NCI-H2029 (cell line): ENCODE measurements at regions not wholly inside any gene's neighbourhood (a gene's known extent, or its start where the extent isn't known, plus 50 kb on each side); places are given as distances from the start of the nearest gene placed in this dataset.
"Not testable (repeated sequence)": the region's sequence is repeated elsewhere in the genome, so short reads cannot be mapped to it uniquely, and the experiment has no call there.

Experiments
- DNase-seq: peaks from one replicate; lab custom pipeline; 2025; lab: John Stamatoyannopoulos, UW

GRCh38 chr7:87007038-87007437 is 52.4 kb downstream of the ELAPOR2 start:
- DNase-seq: no peak

GRCh38 chr7:87004956-87005355 is 54.5 kb downstream of the ELAPOR2 start:
- no peak for DNase-seq

- no peak for DNase-seq
Observed at GRCh38 chr7:87003872-87004798, 55.3 kb downstream of the ELAPOR2 start.

- DNase-seq: no peak
Observed at GRCh38 chr7:87001214-87001613, 58.2 kb downstream of the ELAPOR2 start.

- DNase-seq: no peak
Observed at GRCh38 chr7:87000344-87000743, 59.1 kb downstream of the ELAPOR2 start.

GRCh38 chr7:86999750-87000149 is 59.7 kb downstream of the ELAPOR2 start:
- DNase-seq: no peak

- no peak for DNase-seq
Observed at GRCh38 chr7:86995814-86996213, 63.6 kb downstream of the ELAPOR2 start.

- DNase-seq: no peak
Observed at GRCh38 chr7:86995052-86995725, 64.3 kb downstream of the ELAPOR2 start.

- peak; percentile 89 for DNase-seq
Observed at GRCh38 chr7:86991771-86992191, 67.7 kb downstream of the ELAPOR2 start.

- no peak for DNase-seq
Observed at GRCh38 chr7:86991093-86991769, 68.2 kb downstream of the ELAPOR2 start.

- no peak for DNase-seq
Observed at GRCh38 chr7:86989407-86989806, 70.0 kb downstream of the ELAPOR2 start.

GRCh38 chr7:86987834-86988233 is 71.6 kb downstream of the ELAPOR2 start:
- not testable (repeated sequence) for DNase-seq

GRCh38 chr7:86987358-86987757 is 72.1 kb downstream of the ELAPOR2 start:
- not testable (repeated sequence) for DNase-seq

- DNase-seq: not testable (repeated sequence)
Observed at GRCh38 chr7:86985342-86985741, 74.1 kb downstream of the ELAPOR2 start.

- not testable (repeated sequence) for DNase-seq
Observed at GRCh38 chr7:86983654-86984053, 75.8 kb downstream of the ELAPOR2 start.

GRCh38 chr7:86981937-86982336 is 77.5 kb downstream of the ELAPOR2 start:
- not testable (repeated sequence) for DNase-seq

GRCh38 chr7:86981127-86981526 is 78.3 kb downstream of the ELAPOR2 start:
- DNase-seq: no peak

GRCh38 chr7:86980223-86980622 is 79.2 kb downstream of the ELAPOR2 start:
- DNase-seq: no peak

- no peak for DNase-seq
Observed at GRCh38 chr7:86978808-86979506, 80.5 kb downstream of the ELAPOR2 start.

- no peak for DNase-seq
Observed at GRCh38 chr7:86976958-86977357, 82.5 kb downstream of the ELAPOR2 start.

GRCh38 chr7:86975914-86976313 is 83.5 kb downstream of the ELAPOR2 start:
- no peak for DNase-seq

GRCh38 chr7:86975449-86975848 is 84.0 kb downstream of the ELAPOR2 start:
- no peak for DNase-seq
